GM23338 (cell line): ENCODE measurements at regions not wholly inside any gene's neighbourhood (a gene's known extent, or its start where the extent isn't known, plus 50 kb on each side); places are given as distances from the start of the nearest gene placed in this dataset.

Experiments used
- ATAC-seq: fragments of 200-7000 bp; cut with Tn5 transposase; 3 replicates; pipeline ENCODE4 v1.9.1; 2020
- DNase-seq: peaks from one replicate; pipeline ENCODE4 v3.0.0-alpha.2; 2015; ENCODE audit warnings: low spot score
- H2AFZ ChIP-seq: fragments of 200-600 bp; sonication (generic); 2 replicates; pipeline ENCODE4 v1.8.0; 2016; ENCODE audit warnings: antibody characterized with exemption, mild to moderate bottlenecking, moderate library complexity
- H3F3A ChIP-seq: fragments of 200-600 bp; sonication (generic); replicated peaks from 2 replicates; pipeline ENCODE4 v1.8.0; 2017; ENCODE audit warnings: antibody characterized with exemption, mixed run types, low read depth
- H3K27ac ChIP-seq: fragments of 200-600 bp; sonication (generic); 2 replicates; pipeline ENCODE4 v1.6.1; 2016; ENCODE audit warnings: low read depth
- H3K27me3 ChIP-seq: fragments of 200-600 bp; sonication (generic); 2 replicates; pipeline ENCODE4 v1.8.0; 2016; ENCODE audit warnings: mild to moderate bottlenecking, mixed run types, moderate library complexity; ENCODE audit not compliant: insufficient read depth
- H3K36me3 ChIP-seq: fragments of 200-600 bp; sonication (generic); 2 replicates; pipeline ENCODE4 v1.8.0; 2016; ENCODE audit warnings: mild to moderate bottlenecking; ENCODE audit not compliant: insufficient read depth
- H3K4me1 ChIP-seq: fragments of 200-600 bp; sonication (generic); 2 replicates; pipeline ENCODE4 v1.8.0; 2016; ENCODE audit warnings: mild to moderate bottlenecking, moderate library complexity; ENCODE audit not compliant: insufficient read depth
- H3K4me2 ChIP-seq: fragments of 200-600 bp; sonication (generic); 2 replicates; pipeline ENCODE4 v1.7.1; 2017; ENCODE audit warnings: mixed run types
- H3K4me3 ChIP-seq: fragments of 200-600 bp; sonication (generic); 2 replicates; pipeline ENCODE4 v1.6.1; 2016; ENCODE audit warnings: mixed run types
- H3K79me2 ChIP-seq: fragments of 200-600 bp; sonication (generic); replicated peaks from 2 replicates; pipeline ENCODE4 v1.8.0; 2017; ENCODE audit warnings: mild to moderate bottlenecking; ENCODE audit not compliant: insufficient read depth
- H3K9me2 ChIP-seq: fragments of 200-600 bp; sonication (generic); 2 replicates; pipeline ENCODE4 v1.8.0; 2017; ENCODE audit not compliant: insufficient read depth
- H4K20me1 ChIP-seq: fragments of 200-600 bp; sonication (generic); replicated peaks from 2 replicates; pipeline ENCODE4 v1.8.0; 2017; ENCODE audit warnings: mild to moderate bottlenecking; ENCODE audit not compliant: insufficient read depth
- H3K27ac Mint-ChIP-seq: 2 replicates; pipeline ENCODE4 v1.8.0; 2020; ENCODE audit warnings: inconsistent platforms, mild to moderate bottlenecking, moderate library complexity, mixed read lengths
- H3K27me3 Mint-ChIP-seq: 3 replicates; pipeline ENCODE4 v1.8.0; 2022; ENCODE audit warnings: low read depth, mild to moderate bottlenecking, moderate library complexity, mixed read lengths, inconsistent platforms; ENCODE audit not compliant: insufficient read depth, poor library complexity
- H3K36me3 Mint-ChIP-seq: 3 replicates; pipeline ENCODE4 v1.8.0; 2021; ENCODE audit warnings: low read depth, mild to moderate bottlenecking, inconsistent platforms, moderate library complexity, mixed read lengths
- H3K4me1 Mint-ChIP-seq: 3 replicates; pipeline ENCODE4 v1.8.0; 2020; ENCODE audit warnings: mild to moderate bottlenecking, inconsistent platforms, mixed read lengths
- H3K4me3 Mint-ChIP-seq: 3 replicates; pipeline ENCODE4 v1.8.0; 2021; ENCODE audit warnings: moderate library complexity, mild to moderate bottlenecking, inconsistent platforms, mixed read lengths
- H3K9me3 Mint-ChIP-seq: 3 replicates; pipeline ENCODE4 v1.8.0; 2020; ENCODE audit warnings: moderate library complexity, mild to moderate bottlenecking, inconsistent platforms, mixed read lengths
- CREB1 ChIP-seq: fragments of 250-450 bp; sonication (Bioruptor Pico); IDR thresholded peaks from 2 replicates; pipeline ENCODE4 v1.5.0; 2020; ENCODE audit warnings: low read depth, mild to moderate bottlenecking, moderate library complexity
- EZH2 ChIP-seq: fragments of 200-600 bp; sonication (generic); IDR thresholded peaks from one replicate; pipeline ENCODE4 v1.8.0; 2017; ENCODE audit warnings: antibody characterized with exemption, mild to moderate bottlenecking, low read depth; ENCODE audit not compliant: unreplicated experiment
- EZH2phosphoT487 ChIP-seq: fragments of 200-600 bp; sonication (generic); IDR thresholded peaks from one replicate; pipeline ENCODE4 v1.8.1; 2018; ENCODE audit warnings: antibody characterized with exemption; ENCODE audit not compliant: unreplicated experiment
- JUNB ChIP-seq: IDR thresholded peaks from one replicate; pipeline ENCODE4 v1.6.1; 2016; ENCODE audit warnings: antibody characterized with exemption; ENCODE audit not compliant: unreplicated experiment
- NANOG ChIP-seq: IDR thresholded peaks from 2 replicates; pipeline ENCODE4 v1.6.1; 2016; ENCODE audit warnings: antibody characterized with exemption, borderline replicate concordance
- POLR2AphosphoS5 ChIP-seq: IDR thresholded peaks from 2 replicates; pipeline ENCODE4 v1.6.1; 2016; ENCODE audit warnings: antibody characterized with exemption, low read depth
- STAT1 ChIP-seq: IDR thresholded peaks from one replicate; pipeline ENCODE4 v1.6.1; 2016; ENCODE audit warnings: antibody characterized with exemption; ENCODE audit not compliant: unreplicated experiment
- ZNF114 ChIP-seq: fragments of 250-450 bp; sonication (Bioruptor Pico); IDR thresholded peaks from 2 replicates; pipeline ENCODE4 v1.5.0; 2020; ENCODE audit warnings: mild to moderate bottlenecking, moderate library complexity
- ZNF331 ChIP-seq: fragments of 250-450 bp; sonication (Bioruptor Pico); IDR thresholded peaks from 2 replicates; pipeline ENCODE4 v1.5.0; 2020; ENCODE audit warnings: low read depth, mild to moderate bottlenecking, moderate library complexity
- TF ChIP-seq, protein P1 (sequence below): IDR thresholded peaks from 2 replicates; pipeline ENCODE4 v1.6.1; 2016; ENCODE audit warnings: antibody characterized with exemption
- TF ChIP-seq, protein P2 (sequence below): IDR thresholded peaks from one replicate; pipeline ENCODE4 v1.6.1; 2018; ENCODE audit warnings: antibody characterized with exemption; ENCODE audit not compliant: unreplicated experiment
- TF ChIP-seq, protein P3 (sequence below): fragments of 250-450 bp; sonication (Bioruptor Pico); IDR thresholded peaks from 2 replicates; pipeline ENCODE4 v1.5.0; 2020; ENCODE audit warnings: mild to moderate bottlenecking, moderate library complexity
- TF ChIP-seq, protein P4 (sequence below), 2 experiments: fragments of 200-600 bp in 1 of 2; sonication (generic) in 1 of 2; conservative IDR thresholded peaks; 2 replicates each; pipeline versions ENCODE4 v1.5.1 to v1.6.1; 2016 to 2017; ENCODE audit warnings: antibody characterized with exemption in 2 of 2, low read depth in 2 of 2, mild to moderate bottlenecking in 2 of 2, moderate library complexity in 1 of 2

DNA sequence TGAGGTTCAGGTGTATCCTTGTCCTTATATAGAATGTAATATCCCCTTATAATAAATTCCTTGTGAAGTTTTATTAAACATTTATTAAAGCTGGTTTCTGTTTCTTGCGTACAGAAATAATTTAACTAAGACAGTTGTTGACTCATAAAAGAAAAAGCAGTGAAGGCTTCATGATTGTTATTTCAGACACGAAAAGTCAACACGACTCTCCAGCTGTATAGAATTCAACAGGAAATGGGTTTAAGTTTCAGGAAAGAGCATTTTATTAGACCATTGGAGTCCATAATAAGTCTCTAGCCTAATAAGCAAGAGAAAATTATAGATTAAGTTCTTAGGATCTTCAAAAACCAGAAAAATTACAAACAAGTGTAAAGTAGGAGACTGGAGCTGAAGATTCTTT, 62.2 kb downstream of the KCNE4 start:
- H3K79me2 ChIP-seq = no peaks in the 10 kb centered on the region
- Mint-ChIP-seq H3K4me3 (no peak overlapping the region), H3K4me1 (peaks cover 3% of the 10 kb centered on the region; the same call in 2 of the 3 replicates), H3K36me3 (no peaks in the 10 kb centered on the region), H3K27me3 (peaks cover 7% of the 10 kb centered on the region), H3K27ac (no peak overlapping the region), H3K9me3 (no peaks in the 10 kb centered on the region)
- TF ChIP-seq ZNF114 (CRISPR knock-in tag) (no peak), POLR2AphosphoS5 (no peak), CREB1 (CRISPR knock-in tag) (no peak), EZH2phosphoT487 (no peak), STAT1 (no peak), NANOG (no peak), JUNB (no peak), ZNF331 (CRISPR knock-in tag) (no peak), EZH2 (no peak)
- TF ChIP-seq, protein P1, sequence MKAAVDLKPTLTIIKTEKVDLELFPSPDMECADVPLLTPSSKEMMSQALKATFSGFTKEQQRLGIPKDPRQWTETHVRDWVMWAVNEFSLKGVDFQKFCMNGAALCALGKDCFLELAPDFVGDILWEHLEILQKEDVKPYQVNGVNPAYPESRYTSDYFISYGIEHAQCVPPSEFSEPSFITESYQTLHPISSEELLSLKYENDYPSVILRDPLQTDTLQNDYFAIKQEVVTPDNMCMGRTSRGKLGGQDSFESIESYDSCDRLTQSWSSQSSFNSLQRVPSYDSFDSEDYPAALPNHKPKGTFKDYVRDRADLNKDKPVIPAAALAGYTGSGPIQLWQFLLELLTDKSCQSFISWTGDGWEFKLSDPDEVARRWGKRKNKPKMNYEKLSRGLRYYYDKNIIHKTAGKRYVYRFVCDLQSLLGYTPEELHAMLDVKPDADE = no peak
- TF ChIP-seq, protein P2, sequence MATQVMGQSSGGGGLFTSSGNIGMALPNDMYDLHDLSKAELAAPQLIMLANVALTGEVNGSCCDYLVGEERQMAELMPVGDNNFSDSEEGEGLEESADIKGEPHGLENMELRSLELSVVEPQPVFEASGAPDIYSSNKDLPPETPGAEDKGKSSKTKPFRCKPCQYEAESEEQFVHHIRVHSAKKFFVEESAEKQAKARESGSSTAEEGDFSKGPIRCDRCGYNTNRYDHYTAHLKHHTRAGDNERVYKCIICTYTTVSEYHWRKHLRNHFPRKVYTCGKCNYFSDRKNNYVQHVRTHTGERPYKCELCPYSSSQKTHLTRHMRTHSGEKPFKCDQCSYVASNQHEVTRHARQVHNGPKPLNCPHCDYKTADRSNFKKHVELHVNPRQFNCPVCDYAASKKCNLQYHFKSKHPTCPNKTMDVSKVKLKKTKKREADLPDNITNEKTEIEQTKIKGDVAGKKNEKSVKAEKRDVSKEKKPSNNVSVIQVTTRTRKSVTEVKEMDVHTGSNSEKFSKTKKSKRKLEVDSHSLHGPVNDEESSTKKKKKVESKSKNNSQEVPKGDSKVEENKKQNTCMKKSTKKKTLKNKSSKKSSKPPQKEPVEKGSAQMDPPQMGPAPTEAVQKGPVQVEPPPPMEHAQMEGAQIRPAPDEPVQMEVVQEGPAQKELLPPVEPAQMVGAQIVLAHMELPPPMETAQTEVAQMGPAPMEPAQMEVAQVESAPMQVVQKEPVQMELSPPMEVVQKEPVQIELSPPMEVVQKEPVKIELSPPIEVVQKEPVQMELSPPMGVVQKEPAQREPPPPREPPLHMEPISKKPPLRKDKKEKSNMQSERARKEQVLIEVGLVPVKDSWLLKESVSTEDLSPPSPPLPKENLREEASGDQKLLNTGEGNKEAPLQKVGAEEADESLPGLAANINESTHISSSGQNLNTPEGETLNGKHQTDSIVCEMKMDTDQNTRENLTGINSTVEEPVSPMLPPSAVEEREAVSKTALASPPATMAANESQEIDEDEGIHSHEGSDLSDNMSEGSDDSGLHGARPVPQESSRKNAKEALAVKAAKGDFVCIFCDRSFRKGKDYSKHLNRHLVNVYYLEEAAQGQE = no peak
- TF ChIP-seq, protein P3, sequence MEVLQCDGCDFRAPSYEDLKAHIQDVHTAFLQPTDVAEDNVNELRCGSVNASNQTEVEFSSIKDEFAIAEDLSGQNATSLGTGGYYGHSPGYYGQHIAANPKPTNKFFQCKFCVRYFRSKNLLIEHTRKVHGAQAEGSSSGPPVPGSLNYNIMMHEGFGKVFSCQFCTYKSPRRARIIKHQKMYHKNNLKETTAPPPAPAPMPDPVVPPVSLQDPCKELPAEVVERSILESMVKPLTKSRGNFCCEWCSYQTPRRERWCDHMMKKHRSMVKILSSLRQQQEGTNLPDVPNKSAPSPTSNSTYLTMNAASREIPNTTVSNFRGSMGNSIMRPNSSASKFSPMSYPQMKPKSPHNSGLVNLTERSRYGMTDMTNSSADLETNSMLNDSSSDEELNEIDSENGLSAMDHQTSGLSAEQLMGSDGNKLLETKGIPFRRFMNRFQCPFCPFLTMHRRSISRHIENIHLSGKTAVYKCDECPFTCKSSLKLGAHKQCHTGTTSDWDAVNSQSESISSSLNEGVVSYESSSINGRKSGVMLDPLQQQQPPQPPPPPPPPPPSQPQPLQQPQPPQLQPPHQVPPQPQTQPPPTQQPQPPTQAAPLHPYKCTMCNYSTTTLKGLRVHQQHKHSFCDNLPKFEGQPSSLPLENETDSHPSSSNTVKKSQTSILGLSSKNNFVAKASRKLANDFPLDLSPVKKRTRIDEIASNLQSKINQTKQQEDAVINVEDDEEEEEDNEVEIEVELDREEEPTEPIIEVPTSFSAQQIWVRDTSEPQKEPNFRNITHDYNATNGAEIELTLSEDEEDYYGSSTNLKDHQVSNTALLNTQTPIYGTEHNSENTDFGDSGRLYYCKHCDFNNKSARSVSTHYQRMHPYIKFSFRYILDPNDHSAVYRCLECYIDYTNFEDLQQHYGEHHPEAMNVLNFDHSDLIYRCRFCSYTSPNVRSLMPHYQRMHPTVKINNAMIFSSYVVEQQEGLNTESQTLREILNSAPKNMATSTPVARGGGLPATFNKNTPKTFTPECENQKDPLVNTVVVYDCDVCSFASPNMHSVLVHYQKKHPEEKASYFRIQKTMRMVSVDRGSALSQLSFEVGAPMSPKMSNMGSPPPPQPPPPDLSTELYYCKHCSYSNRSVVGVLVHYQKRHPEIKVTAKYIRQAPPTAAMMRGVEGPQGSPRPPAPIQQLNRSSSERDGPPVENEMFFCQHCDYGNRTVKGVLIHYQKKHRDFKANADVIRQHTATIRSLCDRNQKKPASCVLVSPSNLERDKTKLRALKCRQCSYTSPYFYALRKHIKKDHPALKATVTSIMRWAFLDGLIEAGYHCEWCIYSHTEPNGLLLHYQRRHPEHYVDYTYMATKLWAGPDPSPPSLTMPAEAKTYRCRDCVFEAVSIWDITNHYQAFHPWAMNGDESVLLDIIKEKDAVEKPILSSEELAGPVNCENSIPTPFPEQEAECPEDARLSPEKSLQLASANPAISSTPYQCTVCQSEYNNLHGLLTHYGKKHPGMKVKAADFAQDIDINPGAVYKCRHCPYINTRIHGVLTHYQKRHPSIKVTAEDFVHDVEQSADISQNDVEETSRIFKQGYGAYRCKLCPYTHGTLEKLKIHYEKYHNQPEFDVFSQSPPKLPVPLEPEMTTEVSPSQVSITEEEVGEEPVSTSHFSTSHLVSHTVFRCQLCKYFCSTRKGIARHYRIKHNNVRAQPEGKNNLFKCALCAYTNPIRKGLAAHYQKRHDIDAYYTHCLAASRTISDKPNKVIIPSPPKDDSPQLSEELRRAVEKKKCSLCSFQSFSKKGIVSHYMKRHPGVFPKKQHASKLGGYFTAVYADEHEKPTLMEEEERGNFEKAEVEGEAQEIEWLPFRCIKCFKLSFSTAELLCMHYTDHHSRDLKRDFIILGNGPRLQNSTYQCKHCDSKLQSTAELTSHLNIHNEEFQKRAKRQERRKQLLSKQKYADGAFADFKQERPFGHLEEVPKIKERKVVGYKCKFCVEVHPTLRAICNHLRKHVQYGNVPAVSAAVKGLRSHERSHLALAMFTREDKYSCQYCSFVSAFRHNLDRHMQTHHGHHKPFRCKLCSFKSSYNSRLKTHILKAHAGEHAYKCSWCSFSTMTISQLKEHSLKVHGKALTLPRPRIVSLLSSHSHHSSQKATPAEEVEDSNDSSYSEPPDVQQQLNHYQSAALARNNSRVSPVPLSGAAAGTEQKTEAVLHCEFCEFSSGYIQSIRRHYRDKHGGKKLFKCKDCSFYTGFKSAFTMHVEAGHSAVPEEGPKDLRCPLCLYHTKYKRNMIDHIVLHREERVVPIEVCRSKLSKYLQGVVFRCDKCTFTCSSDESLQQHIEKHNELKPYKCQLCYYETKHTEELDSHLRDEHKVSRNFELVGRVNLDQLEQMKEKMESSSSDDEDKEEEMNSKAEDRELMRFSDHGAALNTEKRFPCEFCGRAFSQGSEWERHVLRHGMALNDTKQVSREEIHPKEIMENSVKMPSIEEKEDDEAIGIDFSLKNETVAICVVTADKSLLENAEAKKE (CRISPR knock-in tag) = no peak
- TF ChIP-seq, protein P4, sequence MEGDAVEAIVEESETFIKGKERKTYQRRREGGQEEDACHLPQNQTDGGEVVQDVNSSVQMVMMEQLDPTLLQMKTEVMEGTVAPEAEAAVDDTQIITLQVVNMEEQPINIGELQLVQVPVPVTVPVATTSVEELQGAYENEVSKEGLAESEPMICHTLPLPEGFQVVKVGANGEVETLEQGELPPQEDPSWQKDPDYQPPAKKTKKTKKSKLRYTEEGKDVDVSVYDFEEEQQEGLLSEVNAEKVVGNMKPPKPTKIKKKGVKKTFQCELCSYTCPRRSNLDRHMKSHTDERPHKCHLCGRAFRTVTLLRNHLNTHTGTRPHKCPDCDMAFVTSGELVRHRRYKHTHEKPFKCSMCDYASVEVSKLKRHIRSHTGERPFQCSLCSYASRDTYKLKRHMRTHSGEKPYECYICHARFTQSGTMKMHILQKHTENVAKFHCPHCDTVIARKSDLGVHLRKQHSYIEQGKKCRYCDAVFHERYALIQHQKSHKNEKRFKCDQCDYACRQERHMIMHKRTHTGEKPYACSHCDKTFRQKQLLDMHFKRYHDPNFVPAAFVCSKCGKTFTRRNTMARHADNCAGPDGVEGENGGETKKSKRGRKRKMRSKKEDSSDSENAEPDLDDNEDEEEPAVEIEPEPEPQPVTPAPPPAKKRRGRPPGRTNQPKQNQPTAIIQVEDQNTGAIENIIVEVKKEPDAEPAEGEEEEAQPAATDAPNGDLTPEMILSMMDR (conservative IDR thresholded peaks at IDR 0.05; ENCODE audit: low read depth in 2 of 2) = no peak
- no peak overlapping the region for H3K4me3 ChIP-seq
- H3K36me3 ChIP-seq = no peaks in the 10 kb centered on the region
- DNase-seq = no peak
- no peak overlapping the region for H2AFZ ChIP-seq
- H3K4me1 ChIP-seq = no peaks in the 10 kb centered on the region
- no peaks in the 10 kb centered on the region for H3K27me3 ChIP-seq
- H3K9me2 ChIP-seq = no peaks in the 10 kb centered on the region
- no peak overlapping the region for H3K27ac ChIP-seq
- no peaks in the 10 kb centered on the region for H4K20me1 ChIP-seq
- no peaks in the 10 kb centered on the region for H3F3A ChIP-seq
- no peak overlapping the region for H3K4me2 ChIP-seq
- no peak for ATAC-seq
